ENCODE measurements at regions not wholly inside any gene's neighbourhood (a gene's known extent, or its start where the extent isn't known, plus 50 kb on each side); places are given as distances from the start of the nearest gene placed in this dataset.

GRCh38 chr13:100724568-100724967 lies 50.0 kb upstream of the TMTC4 start:
- no peak for TF ChIP-seq SUZ12 (IDR thresholded peaks at IDR 0.05; ENCODE audit: low read length)
- no peak for TF ChIP-seq RFX5 (IDR thresholded peaks at IDR 0.05; ENCODE audit: borderline replicate concordance, low read depth, low read length)
- TF ChIP-seq CREB1 (IDR thresholded peaks at IDR 0.05): no peak
- TF ChIP-seq POLR2A (IDR thresholded peaks at IDR 0.05; ENCODE audit: control extremely low read depth in 1 of 2, low read depth in 2 of 2, low read length in 2 of 2): no peak
- TF ChIP-seq TAF1 (IDR thresholded peaks at IDR 0.05; ENCODE audit: low read depth, low read length): no peak
- TF ChIP-seq CTCF (IDR thresholded peaks at IDR 0.05; ENCODE audit: control extremely low read depth in 1 of 3, insufficient read depth in 1 of 3, low read depth in 1 of 3, low read length in 3 of 3): no peak
- TF ChIP-seq POLR2AphosphoS5 (IDR thresholded peaks at IDR 0.05; ENCODE audit: low read depth, low read length): no peak
